GM19025 (cell line): ENCODE measurements at regions not wholly inside any gene's neighbourhood (a gene's known extent, or its start where the extent isn't known, plus 50 kb on each side); places are given as distances from the start of the nearest gene placed in this dataset.
A peak's percentile ranks its signal among the peaks of the same experiment; 100 is the strongest.

ENCODE experiments used
- ATAC-seq: cut with Tn5 transposase; IDR thresholded peaks from one replicate; pipeline ENCODE4 v1.9.1; 2021; ENCODE audit warnings: mild to moderate bottlenecking, low read depth, moderate library complexity; ENCODE audit not compliant: unreplicated experiment

GRCh38 chr15:31472636-31473384 is 146.2 kb downstream of the KLF13 start:
- ATAC-seq: peak; percentile 88

GRCh38 chr15:31473385-31474058 is 146.9 kb downstream of the KLF13 start:
- ATAC-seq: no peak

- ATAC-seq: no peak
These were observed 147.6 kb downstream of the KLF13 start for GRCh38 chr15:31474059-31474868.

GRCh38 chr15:31476236-31476810 is 149.7 kb downstream of the KLF13 start:
- ATAC-seq: no peak

- no peak for ATAC-seq
These were observed 150.2 kb downstream of the KLF13 start for GRCh38 chr15:31476866-31477265.

- no peak for ATAC-seq
These were observed 150.7 kb downstream of the KLF13 start for GRCh38 chr15:31477301-31477700.

- no peak for ATAC-seq
These were observed 151.4 kb downstream of the KLF13 start for GRCh38 chr15:31477851-31478701.

GRCh38 chr15:31478702-31479221 is 152.1 kb downstream of the KLF13 start:
- no peak for ATAC-seq

- no peak for ATAC-seq
These were observed 153.9 kb downstream of the KLF13 start for GRCh38 chr15:31480356-31481025.

GRCh38 chr15:31481142-31481541 is 154.5 kb downstream of the KLF13 start:
- ATAC-seq: no peak

GRCh38 chr15:31482122-31482922 is 155.7 kb downstream of the KLF13 start:
- ATAC-seq: no peak

- no peak for ATAC-seq
These were observed 156.7 kb downstream of the KLF13 start for GRCh38 chr15:31483053-31483985.

- no peak for ATAC-seq
These were observed 157.6 kb downstream of the KLF13 start for GRCh38 chr15:31483986-31484951.

- ATAC-seq: no peak
These were observed 158.4 kb downstream of the KLF13 start for GRCh38 chr15:31484986-31485385.

GRCh38 chr15:31485431-31485830 is 158.8 kb downstream of the KLF13 start:
- no peak for ATAC-seq

GRCh38 chr15:31485911-31486461 is 159.4 kb downstream of the KLF13 start:
- no peak for ATAC-seq
